ENCODE measurements at regions not wholly inside any gene's neighbourhood (a gene's known extent, or its start where the extent isn't known, plus 50 kb on each side); places are given as distances from the start of the nearest gene placed in this dataset.

- ATAC-seq, result no peak
- Histone ChIP-seq H3K27me3 (ENCODE audit: control insufficient read depth in 2 of 2, insufficient read depth in 2 of 2, low read length in 2 of 2) (no peaks in the 10 kb centered on the region), H3K9me3 (replicated peaks; ENCODE audit: control insufficient read depth, insufficient read depth, low read depth, low read length) (no peaks in the 10 kb centered on the region), H3K4me3 (no peak overlapping the region), H3K79me2 (ENCODE audit: control insufficient read depth, insufficient read depth, low read length) (no peaks in the 10 kb centered on the region), H2AFZ (ENCODE audit: low read depth, low read length) (no peak overlapping the region), H3K9me1 (ENCODE audit: control insufficient read depth, insufficient read depth, low read length) (no peaks in the 10 kb centered on the region), H3K4me1 (replicated peaks in 1 of 2; ENCODE audit: control insufficient read depth in 2 of 2, insufficient read depth in 2 of 2, low read length in 2 of 2) (no peaks in the 10 kb centered on the region), H3K36me3 (ENCODE audit: control insufficient read depth, insufficient read depth, low read length) (no peaks in the 10 kb centered on the region), H3K9ac (ENCODE audit: insufficient read depth in 1 of 2, low read depth in 2 of 2, low read length in 2 of 2) (no peak overlapping the region), H4K20me1 (replicated peaks; ENCODE audit: control insufficient read depth, insufficient read depth, low read length) (no peaks in the 10 kb centered on the region), H3K27ac (ENCODE audit: extremely low read depth, low read depth, low read length) (no peak overlapping the region), H3K4me2 (ENCODE audit: insufficient read depth, low read length) (no peak overlapping the region)
- FAIRE-seq, result no peak
- TF ChIP-seq ZNF696 (CRISPR knock-in tag; conservative IDR thresholded peaks at IDR 0.05) (no peak), RUNX1 (IDR thresholded peaks at IDR 0.05; ENCODE audit: low read depth) (no peak), THAP7 (CRISPR knock-in tag; IDR thresholded peaks at IDR 0.05) (no peak), SIRT6 (IDR thresholded peaks at IDR 0.05; ENCODE audit: low read depth, low read length) (no peak)
- ChIA-PET CTCF (ENCODE audit: low intra/inter-chr PET ratio) (no interaction called here), POLR2A (no interaction called here)
- 0% methylated on average over 5 of the region's 5 CpGs for WGBS (ENCODE audit: insufficient coverage, low coverage, missing lambda C conversion rate)
- in situ Hi-C loops (cut with MboI) (no loop called here), intact Hi-C loops (cut with micrococcal nuclease) (no loop called here)
- no peak for DNase-seq (ENCODE audit: extremely low read depth in 1 of 4, low spot score in 3 of 4)
- no TSS peak for BruUV-seq (replicated peaks)
Measured at GRCh38 chr18:51621864-51622160, 424.3 kb upstream of the MEX3C start.

- Histone ChIP-seq H4K20me1 (replicated peaks; ENCODE audit: control insufficient read depth, insufficient read depth, low read length) (no peaks in the 10 kb centered on the region), H3K79me2 (ENCODE audit: control insufficient read depth, insufficient read depth, low read length) (no peaks in the 10 kb centered on the region), H3K27ac (ENCODE audit: extremely low read depth, low read depth, low read length) (no peak overlapping the region), H3K36me3 (ENCODE audit: control insufficient read depth, insufficient read depth, low read length) (no peaks in the 10 kb centered on the region), H3K4me1 (replicated peaks in 1 of 2; ENCODE audit: control insufficient read depth in 2 of 2, insufficient read depth in 2 of 2, low read length in 2 of 2) (no peaks in the 10 kb centered on the region), H3K9ac (ENCODE audit: insufficient read depth in 1 of 2, low read depth in 2 of 2, low read length in 2 of 2) (no peak overlapping the region), H3K9me1 (ENCODE audit: control insufficient read depth, insufficient read depth, low read length) (no peaks in the 10 kb centered on the region), H3K9me3 (replicated peaks; ENCODE audit: control insufficient read depth, insufficient read depth, low read depth, low read length) (no peaks in the 10 kb centered on the region), H3K4me3 (no peak overlapping the region), H3K4me2 (ENCODE audit: insufficient read depth, low read length) (no peak overlapping the region), H3K27me3 (ENCODE audit: control insufficient read depth in 2 of 2, insufficient read depth in 2 of 2, low read length in 2 of 2) (no peaks in the 10 kb centered on the region), H2AFZ (ENCODE audit: low read depth, low read length) (no peak overlapping the region)
- no peak for DNase-seq (ENCODE audit: extremely low read depth in 1 of 4, low spot score in 3 of 4)
- no peak for ATAC-seq
- WGBS (ENCODE audit: insufficient coverage, low coverage, missing lambda C conversion rate), result 0% methylated on average over 6 of the region's 6 CpGs
- POLR2A ChIA-PET, result interaction anchor here (0.6 to 0.7 kb wide), 2 partner anchors 55 to 1146 kb away, joined by 3 to 4 read pairs; no protein-coding TSS in a partner anchor
- intact Hi-C loops (cut with micrococcal nuclease) (no loop called here), in situ Hi-C loops (cut with MboI) (no loop called here)
- CTCF ChIA-PET (ENCODE audit: low intra/inter-chr PET ratio), result no interaction called here
- no TSS peak for BruUV-seq (replicated peaks)
- no peak for FAIRE-seq
- TF ChIP-seq SIN3A (IDR thresholded peaks at IDR 0.05; ENCODE audit: borderline replicate concordance in 2 of 2, control insufficient read depth in 1 of 2, low read depth in 2 of 2, low read length in 2 of 2) (no peak), ARNT (IDR thresholded peaks at IDR 0.05) (no peak), FOXO4 (CRISPR knock-in tag; IDR thresholded peaks at IDR 0.05) (no peak), RBM34 (IDR thresholded peaks at IDR 0.05; ENCODE audit: borderline replicate concordance, insufficient read depth, low read length) (no peak), ARHGAP35 (IDR thresholded peaks at IDR 0.05; ENCODE audit: partially characterized antibody) (no peak), PRDM10 (IDR thresholded peaks at IDR 0.05; ENCODE audit: partially characterized antibody) (no peak), KLF16 (IDR thresholded peaks at IDR 0.05) (no peak), HDAC6 (IDR thresholded peaks at IDR 0.05; ENCODE audit: low read depth, low read length) (no peak)
Measured at GRCh38 chr18:51622702-51623101, 425.2 kb upstream of the MEX3C start.

Data from K562 (cell line).